Choroid plexus epithelial cell (primary cell): ENCODE measurements at regions not wholly inside any gene's neighbourhood (a gene's known extent, or its start where the extent isn't known, plus 50 kb on each side); places are given as distances from the start of the nearest gene placed in this dataset.

Experiments
- DNase-seq: peaks from one replicate; pipeline ENCODE4 v3.0.0-alpha.2; 2010; ENCODE audit warnings: low read depth
- H3K4me3 ChIP-seq: 2 replicates; pipeline ENCODE4 v1.5.1; 2011; ENCODE audit warnings: low read depth, mild to moderate bottlenecking, control low read depth, low read length, moderate library complexity
- CTCF ChIP-seq: conservative IDR thresholded peaks from 2 replicates; pipeline ENCODE4 v1.5.1; 2011; ENCODE audit warnings: low read depth, mild to moderate bottlenecking, control low read depth, inconsistent platforms, low read length, moderate library complexity

GRCh38 chr2:60073201-60073600 lies 480.3 kb downstream of the BCL11A start:
- no peak overlapping the region for H3K4me3 ChIP-seq
- no peak for DNase-seq
- no peak for TF ChIP-seq CTCF

- TF ChIP-seq CTCF, result no peak
Observed at GRCh38 chr2:60072609-60073008, 480.8 kb downstream of the BCL11A start.

GRCh38 chr2:60071490-60071831 lies 482.0 kb downstream of the BCL11A start:
- TF ChIP-seq CTCF, result no peak
- H3K4me3 ChIP-seq, result no peak overlapping the region
- no peak for DNase-seq

More at GRCh38 chr2:60072609-60073008, 480.8 kb downstream of the BCL11A start:
- no peak for DNase-seq
- no peak overlapping the region for H3K4me3 ChIP-seq

GRCh38 chr2:60070736-60071489 lies 482.5 kb downstream of the BCL11A start:
- no peak for DNase-seq
- no peak for TF ChIP-seq CTCF
- H3K4me3 ChIP-seq, result no peak overlapping the region

GRCh38 chr2:60070196-60070595 lies 483.3 kb downstream of the BCL11A start:
- H3K4me3 ChIP-seq, result no peak overlapping the region
- no peak for TF ChIP-seq CTCF
- no peak for DNase-seq

- no peak for TF ChIP-seq CTCF
- no peak for DNase-seq
- no peak overlapping the region for H3K4me3 ChIP-seq
Observed at GRCh38 chr2:60068755-60069154, 484.7 kb downstream of the BCL11A start.

GRCh38 chr2:60067006-60067405 lies 486.4 kb downstream of the BCL11A start:
- no peak for DNase-seq
- no peak overlapping the region for H3K4me3 ChIP-seq
- TF ChIP-seq CTCF, result no peak
